RPMI8226 (cell line): ENCODE measurements at regions not wholly inside any gene's neighbourhood (a gene's known extent, or its start where the extent isn't known, plus 50 kb on each side); places are given as distances from the start of the nearest gene placed in this dataset.
"Not testable (repeated sequence)": the region's sequence is repeated elsewhere in the genome, so short reads cannot be mapped to it uniquely, and the experiment has no call there.

Experiments used
- DNase-seq: peaks from one replicate; pipeline ENCODE4 v3.0.0-alpha.2; 2015

- no peak for DNase-seq
These were observed 147.1 kb downstream of the C11orf91 start for GRCh38 chr11:33553486-33553885.

GRCh38 chr11:33552756-33553155, 147.9 kb downstream of the C11orf91 start:
- DNase-seq, result no peak

GRCh38 chr11:33551051-33551450, 149.6 kb downstream of the C11orf91 start:
- DNase-seq, result no peak

DNA sequence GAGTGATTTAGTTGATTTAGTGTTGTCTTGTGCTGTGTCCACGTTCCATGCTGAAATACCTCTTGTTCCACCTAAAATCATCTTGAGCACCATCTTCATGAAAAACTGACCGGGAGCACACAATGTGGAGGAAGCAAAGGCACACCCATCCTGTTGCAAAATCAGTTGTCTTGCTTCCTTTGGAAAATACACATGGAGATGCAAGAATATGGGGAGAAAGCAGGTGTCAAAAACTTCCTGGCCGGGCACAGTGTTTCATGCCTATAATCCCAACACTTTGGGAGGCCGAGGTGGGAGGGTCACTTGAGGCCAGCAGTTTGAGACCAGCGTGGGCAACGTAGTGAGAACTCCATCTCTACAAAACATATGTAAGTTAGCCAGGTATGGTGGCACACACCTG, 151.1 kb downstream of the C11orf91 start:
- DNase-seq, result no peak

DNA sequence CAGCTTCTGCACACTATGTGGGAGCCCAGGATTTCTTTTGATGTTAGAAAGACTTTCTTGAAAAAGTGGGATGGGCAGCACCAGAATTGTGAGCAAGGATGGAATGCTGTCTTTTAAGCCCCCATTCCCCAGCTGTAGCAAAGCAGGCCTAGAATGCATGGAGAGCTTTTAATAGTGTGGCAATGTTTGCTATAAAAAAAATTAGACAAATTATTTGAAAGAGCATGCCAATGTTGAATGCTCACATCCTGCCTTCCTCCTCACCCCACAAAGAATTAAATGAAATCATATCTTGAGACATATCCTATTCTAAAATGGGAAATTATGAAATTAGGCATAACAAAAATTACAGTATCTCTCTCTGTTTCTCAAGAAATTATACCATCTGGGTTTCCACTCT, 154.7 kb downstream of the C11orf91 start:
- DNase-seq, result no peak

GRCh38 chr11:33544593-33545373, 155.8 kb downstream of the C11orf91 start:
- no peak for DNase-seq

DNA sequence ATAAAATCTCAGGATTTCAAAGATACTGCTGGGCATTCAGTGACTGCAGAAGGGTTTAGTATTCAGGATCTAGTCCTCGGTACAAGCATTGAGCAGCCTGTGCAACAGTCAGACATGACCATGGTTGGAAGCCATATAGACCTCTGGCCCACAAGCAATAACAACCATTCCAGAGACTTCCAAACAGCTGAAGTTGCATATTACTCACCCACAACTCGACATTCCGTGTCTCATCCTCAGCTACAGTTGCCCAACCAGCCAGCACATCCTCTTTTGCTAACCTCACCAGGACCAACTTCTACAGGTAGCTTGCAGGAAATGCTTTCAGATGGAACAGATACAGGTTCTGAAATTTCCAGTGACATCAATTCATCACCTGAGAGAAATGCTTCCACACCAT, 156.8 kb downstream of the C11orf91 start:
- no peak for DNase-seq

GRCh38 chr11:33542921-33543320, 157.7 kb downstream of the C11orf91 start:
- DNase-seq, result peak; percentile 11

- no peak for DNase-seq
These were observed 159.4 kb downstream of the C11orf91 start for GRCh38 chr11:33540946-33541915.

DNA sequence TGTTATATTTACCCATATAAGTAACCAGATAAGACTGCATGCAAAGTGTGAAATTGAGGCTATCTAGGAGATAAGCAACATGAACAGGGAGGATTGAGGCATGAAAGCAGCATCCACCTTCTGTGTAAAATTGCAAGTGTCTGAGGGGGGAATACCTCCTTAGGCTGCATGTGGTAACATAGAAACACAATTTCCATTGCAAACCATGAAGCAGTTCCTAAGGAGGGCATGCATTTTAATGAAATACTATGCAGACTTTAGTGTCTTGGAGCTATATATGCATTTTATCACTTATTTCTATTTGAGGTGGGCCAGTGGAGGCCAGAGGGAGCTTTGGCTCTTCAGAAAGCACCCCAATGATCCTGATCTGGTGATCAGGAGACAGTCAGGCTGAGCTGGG, 160.2 kb downstream of the C11orf91 start:
- no peak for DNase-seq

- no peak for DNase-seq
These were observed 160.9 kb downstream of the C11orf91 start for GRCh38 chr11:33539751-33540150.

- DNase-seq, result no peak
These were observed 161.9 kb downstream of the C11orf91 start for GRCh38 chr11:33538726-33539125.

DNA sequence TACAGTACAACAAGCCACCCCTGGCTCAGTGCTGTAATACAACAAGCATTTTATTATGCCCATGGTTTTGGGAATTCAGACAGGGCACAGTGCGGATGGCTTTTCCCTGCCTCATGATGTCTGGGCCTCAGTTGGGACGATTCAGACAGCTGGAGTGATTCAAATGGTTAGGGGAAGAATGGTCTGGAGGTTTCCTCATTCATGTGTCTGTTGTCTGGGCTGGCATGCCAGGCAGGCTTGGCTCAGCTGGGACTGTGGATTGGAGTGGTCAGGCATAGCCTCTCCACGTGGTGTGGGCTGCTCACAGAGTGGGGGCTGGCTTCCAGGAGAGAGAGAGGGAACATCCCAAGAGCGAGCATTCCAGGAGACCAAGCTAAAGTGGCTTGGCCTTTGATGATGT, 164.4 kb downstream of the C11orf91 start:
- no peak for DNase-seq

- DNase-seq, result no peak
These were observed 166.1 kb downstream of the C11orf91 start for GRCh38 chr11:33534575-33534974.

GRCh38 chr11:33533386-33534052, 167.1 kb downstream of the C11orf91 start:
- no peak for DNase-seq

DNA sequence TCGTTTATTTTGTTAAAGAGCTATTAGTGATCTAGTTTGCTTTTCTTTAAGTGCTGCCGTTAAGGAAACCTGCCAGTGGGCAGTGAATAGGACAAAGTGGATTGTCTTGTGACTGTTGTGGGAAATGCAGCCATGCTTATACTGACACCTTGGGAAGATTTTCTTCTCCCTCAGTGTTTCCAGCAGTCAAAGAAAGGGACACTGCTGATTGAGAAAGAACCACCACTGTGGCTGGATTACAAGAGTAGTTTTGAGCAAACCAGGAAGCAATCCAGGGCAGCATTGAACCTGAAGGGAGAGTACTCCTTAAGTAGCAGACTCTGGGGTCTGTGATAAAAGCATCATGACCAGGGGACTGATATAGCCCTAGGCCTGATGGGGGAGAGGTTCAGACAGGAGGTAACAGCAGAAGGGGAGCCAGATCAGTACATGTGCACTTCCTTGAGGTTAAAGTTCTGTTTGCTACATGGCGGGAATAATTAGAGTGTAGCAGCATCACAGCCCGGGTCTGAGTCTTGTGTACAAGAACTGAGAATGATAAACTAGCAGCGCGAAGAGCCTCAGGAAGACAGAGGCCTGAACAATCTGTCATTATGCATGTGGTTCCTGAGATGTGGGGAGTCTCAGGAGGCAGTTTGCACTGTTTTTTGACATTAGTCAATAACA, 167.8 kb downstream of the C11orf91 start:
- no peak for DNase-seq

GRCh38 chr11:33532257-33532656, 168.4 kb downstream of the C11orf91 start:
- DNase-seq, result no peak

GRCh38 chr11:33531743-33532181, 168.9 kb downstream of the C11orf91 start:
- no peak for DNase-seq

DNA sequence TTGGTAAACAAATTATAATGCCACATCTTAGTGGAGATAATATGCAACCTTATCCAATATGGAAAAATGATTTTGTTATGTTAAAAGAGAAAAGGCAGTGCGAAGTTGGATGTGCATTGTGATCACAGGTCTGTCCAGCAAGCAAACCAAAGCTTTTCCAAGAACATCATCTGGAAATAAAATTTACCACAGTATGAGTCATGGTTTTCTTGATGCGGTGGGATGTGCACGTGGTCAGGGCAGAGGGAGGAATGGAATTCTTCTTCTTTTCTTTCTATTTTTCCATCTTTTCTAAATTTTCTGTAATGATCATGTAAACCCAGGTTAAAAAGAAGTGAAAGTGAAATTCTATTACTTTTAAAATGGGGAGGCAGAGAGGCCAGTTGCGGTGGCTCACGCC, 169.8 kb downstream of the C11orf91 start:
- DNase-seq, result no peak

DNA sequence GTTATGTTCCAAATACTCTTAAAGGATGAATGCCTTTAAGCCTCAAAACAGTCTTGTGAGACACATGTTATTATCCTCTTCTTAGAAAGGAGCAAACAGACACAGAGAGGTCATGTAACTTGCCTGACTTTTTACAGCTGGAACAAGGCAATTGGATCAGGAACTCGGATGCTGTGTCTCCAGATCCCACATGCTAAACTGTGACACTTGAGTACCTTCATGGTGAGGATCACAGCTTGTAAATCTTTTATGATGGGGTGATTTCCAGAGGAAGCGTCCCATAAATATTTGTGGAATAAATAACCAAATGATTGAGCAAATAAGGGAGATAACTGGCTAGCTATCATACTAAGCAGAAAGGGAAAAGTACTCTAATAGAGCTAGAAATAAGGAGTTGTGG, 171.2 kb downstream of the C11orf91 start:
- DNase-seq, result no peak

DNA sequence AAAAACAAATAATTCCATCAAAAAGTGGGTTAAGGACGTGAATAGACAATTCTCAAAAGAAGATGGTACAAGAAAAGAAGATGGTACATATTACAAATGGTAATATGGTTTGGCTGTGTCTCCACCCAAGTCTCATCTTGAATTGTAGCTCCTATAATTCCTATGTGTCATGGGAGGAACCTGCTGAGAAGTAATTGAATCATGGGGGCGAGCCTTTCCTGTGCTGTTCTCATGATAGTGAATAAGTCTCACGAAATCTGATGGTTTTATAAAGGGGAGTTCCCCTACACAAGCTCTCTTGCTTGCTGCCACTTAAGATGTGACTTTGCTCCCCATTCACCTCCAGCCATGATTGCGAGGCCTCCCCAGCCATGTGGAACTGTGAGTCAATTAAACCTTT, 172.9 kb downstream of the C11orf91 start:
- DNase-seq, result not testable (repeated sequence)

DNA sequence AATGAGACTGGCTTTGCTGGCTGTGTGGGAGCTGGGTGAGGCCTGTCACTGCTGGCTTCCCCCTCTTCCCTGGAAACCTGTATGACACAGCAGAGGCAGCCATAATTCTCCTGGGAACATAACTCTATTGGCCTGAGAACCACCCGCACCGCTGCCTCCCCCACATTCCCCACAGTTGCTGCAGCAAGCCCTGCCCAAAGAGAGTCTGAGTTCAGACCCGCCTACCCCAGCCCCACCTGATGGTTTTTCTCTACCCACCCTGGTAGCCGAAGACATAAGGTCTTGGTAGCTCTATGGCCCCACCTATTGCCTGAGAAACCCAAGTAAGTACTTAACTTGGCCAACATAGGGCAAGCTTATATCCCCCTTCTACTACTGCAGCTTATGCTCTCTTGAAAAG, 174.8 kb downstream of the C11orf91 start:
- no peak for DNase-seq

- no peak for DNase-seq
These were observed 179.2 kb downstream of the C11orf91 start for GRCh38 chr11:33521384-33521783.
